ENCODE measurements at regions not wholly inside any gene's neighbourhood (a gene's known extent, or its start where the extent isn't known, plus 50 kb on each side); places are given as distances from the start of the nearest gene placed in this dataset.

GRCh38 chr18:76756531-76757253, 65.7 kb upstream of the ZNF236 start:
- no peak overlapping the region for H3K4me2 ChIP-seq (ENCODE audit: insufficient read depth in 1 of 2, low read depth in 2 of 2, low read length in 2 of 2)
- no peaks in the 10 kb centered on the region for H3K4me1 ChIP-seq (replicated peaks in 1 of 4; ENCODE audit: control insufficient read depth in 3 of 4, insufficient read depth in 4 of 4, low read length in 3 of 4)
- no peaks in the 10 kb centered on the region for H4K20me1 ChIP-seq (replicated peaks in 1 of 2; ENCODE audit: control insufficient read depth in 1 of 2, insufficient read depth in 2 of 2, low read length in 2 of 2)
- H3K4ac ChIP-seq (replicated peaks; ENCODE audit: insufficient read length, low read depth, low read length), result no peak overlapping the region
- no peak overlapping the region for H2AFZ ChIP-seq (ENCODE audit: low read length)
- H4K8ac ChIP-seq (ENCODE audit: extremely low read depth, insufficient read depth, low read length), result no peak overlapping the region
- no peak overlapping the region for H3K23ac ChIP-seq (ENCODE audit: insufficient read length)
- H3K79me2 ChIP-seq (ENCODE audit: control insufficient read depth in 1 of 2, insufficient read depth in 2 of 2, low read length in 2 of 2), result no peaks in the 10 kb centered on the region
- H3K27me3 ChIP-seq (replicated peaks in 1 of 4; ENCODE audit: control insufficient read depth in 3 of 4, extremely low read depth in 1 of 4, insufficient read depth in 3 of 4, low read length in 3 of 4), result no peaks in the 10 kb centered on the region
- H3K4me3 ChIP-seq (ENCODE audit: extremely low read depth in 1 of 4, insufficient read depth in 2 of 4, low read depth in 3 of 4, low read length in 4 of 4), result no peak overlapping the region
- no peak overlapping the region for H4K5ac ChIP-seq (ENCODE audit: insufficient read length, low read depth, low read length)
- H3K9me3 ChIP-seq (ENCODE audit: insufficient read depth in 2 of 2, low read depth in 1 of 2, low read length in 1 of 2), result peaks cover under 1% of the 10 kb centered on the region in 2 experiments; a peak in 2 of 4 replicates
- H2BK12ac ChIP-seq (ENCODE audit: low read depth, low read length), result no peak overlapping the region
- H3K27ac ChIP-seq (ENCODE audit: low read depth, low read length), result no peak overlapping the region
- WGBS, 2 experiments (ENCODE audit: extremely low coverage in 1 of 2, insufficient coverage in 1 of 2, insufficient read length in 1 of 2, insufficient replicate concordance in 2 of 2, low coverage in 1 of 2, low lambda C conversion rate in 2 of 2, missing lambda C conversion rate in 1 of 2), result 83% methylated on average over 23 of the region's 23 CpGs; no CpG with 5 or more reads in 1 of the 2 experiments
- no peak overlapping the region for H3K18ac ChIP-seq (ENCODE audit: extremely low read depth, low read length)
- no peak overlapping the region for H2BK5ac ChIP-seq (ENCODE audit: low read depth, low read length)
- no peaks in the 10 kb centered on the region for H3K79me1 ChIP-seq (ENCODE audit: low read depth, low read length)
- H4K91ac ChIP-seq (replicated peaks; ENCODE audit: insufficient read length, low read length), result no peak overlapping the region
- no peak overlapping the region for H2BK15ac ChIP-seq (ENCODE audit: low read length)
- no peak overlapping the region for H2AK5ac ChIP-seq (ENCODE audit: low read depth, low read length)
- DNase-seq (ENCODE audit: low read depth in 1 of 2, low spot score in 2 of 2) (no peak), FAIRE-seq (no peak)
- H3K23me2 ChIP-seq (ENCODE audit: low read depth, low read length), result no peaks in the 10 kb centered on the region
- no peak overlapping the region for H2BK120ac ChIP-seq (replicated peaks; ENCODE audit: low read depth, low read length)
- H3K56ac ChIP-seq (replicated peaks; ENCODE audit: insufficient read length, low read depth, low read length), result no peak overlapping the region
- H3K36me3 ChIP-seq (ENCODE audit: control insufficient read depth in 2 of 4, insufficient read depth in 4 of 4, low read length in 3 of 4), result no peaks in the 10 kb centered on the region
- no peak overlapping the region for H3K14ac ChIP-seq (ENCODE audit: insufficient read length)
- ChIA-PET POLR2A (ENCODE audit: partially characterized antibody) (no interaction called here), CTCF (ENCODE audit: partially characterized antibody) (interaction anchor here (1.1 kb wide), 1 partner anchor 46 kb away, joined by 5 read pairs; no protein-coding TSS in a partner anchor)
- H3K9ac ChIP-seq (replicated peaks in 1 of 4; ENCODE audit: extremely low read depth in 1 of 4, low read depth in 3 of 4, low read length in 3 of 4), result no peak overlapping the region
- H2BK20ac ChIP-seq (ENCODE audit: low read length), result no peak overlapping the region
- TF ChIP-seq SIX5 (IDR thresholded peaks at IDR 0.05; ENCODE audit: low read depth, low read length), result no peak
- TF ChIP-seq SAP30 (IDR thresholded peaks at IDR 0.05; ENCODE audit: insufficient read depth, insufficient replicate concordance, low read length), result no peak
- no peak for TF ChIP-seq GABPA (IDR thresholded peaks at IDR 0.05; ENCODE audit: borderline replicate concordance, insufficient read depth, low read length)
- TF ChIP-seq, protein P1, sequence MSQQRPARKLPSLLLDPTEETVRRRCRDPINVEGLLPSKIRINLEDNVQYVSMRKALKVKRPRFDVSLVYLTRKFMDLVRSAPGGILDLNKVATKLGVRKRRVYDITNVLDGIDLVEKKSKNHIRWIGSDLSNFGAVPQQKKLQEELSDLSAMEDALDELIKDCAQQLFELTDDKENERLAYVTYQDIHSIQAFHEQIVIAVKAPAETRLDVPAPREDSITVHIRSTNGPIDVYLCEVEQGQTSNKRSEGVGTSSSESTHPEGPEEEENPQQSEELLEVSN (IDR thresholded peaks at IDR 0.05), result no peak
- TF ChIP-seq TBP (IDR thresholded peaks at IDR 0.05; ENCODE audit: low read depth, low read length), result no peak
- no peak for TF ChIP-seq KDM1A (IDR thresholded peaks at IDR 0.05; ENCODE audit: borderline replicate concordance, low read length)
- TF ChIP-seq CTBP2 (IDR thresholded peaks at IDR 0.05; ENCODE audit: borderline replicate concordance, insufficient read depth, insufficient read length, low read length), result no peak
- TF ChIP-seq SIN3A (conservative IDR thresholded peaks at IDR 0.05 in 1 of 2, IDR thresholded peaks at IDR 0.05 in 1 of 2; ENCODE audit: low read depth in 1 of 2, low read length in 2 of 2), result no peak
- no peak for TF ChIP-seq POU5F1 (IDR thresholded peaks at IDR 0.05; ENCODE audit: low read depth, low read length)
- TF ChIP-seq GTF2F1 (IDR thresholded peaks at IDR 0.05; ENCODE audit: borderline replicate concordance, low read depth, low read length), result no peak

All from H1 (cell line).